Common myeloid progenitor, CD34-positive (primary cell): ENCODE measurements at regions not wholly inside any gene's neighbourhood (a gene's known extent, or its start where the extent isn't known, plus 50 kb on each side); places are given as distances from the start of the nearest gene placed in this dataset.

ENCODE experiments used
- CTCF ChIA-PET: fragments of 350-600 bp; sonication (Branson Sonifier 250); formaldehyde crosslinking; loops from one replicate; lab custom pipeline; 2021; ENCODE audit warnings: antibody characterized with exemption; lab: Charles Lee
- POLR2A ChIA-PET: fragments of 350-600 bp; sonication (Branson Sonifier 250); formaldehyde crosslinking; loops from one replicate; lab custom pipeline; 2021; ENCODE audit warnings: antibody characterized with exemption; lab: Charles Lee
- DNase-seq, 3 donors: peaks; one replicate each; pipeline versions ENCODE4 v3.0.0 to v3.0.0-alpha.2; 2013
- H3K27ac ChIP-seq, 2 experiments: 1 replicate in 1 of 2; 2 replicates in 1 of 2; pipeline ENCODE4 v1.7.0; 2013; ENCODE audit warnings: inconsistent platforms in 2 of 2, low read length in 2 of 2, mild to moderate bottlenecking in 2 of 2, low read depth in 1 of 2, moderate library complexity in 1 of 2; ENCODE audit not compliant: severe bottlenecking in 2 of 2, insufficient read depth in 1 of 2, poor library complexity in 1 of 2
- H3K27me3 ChIP-seq, 5 experiments: replicated peaks in 2 of 5; 1 replicate in 3 of 5; 2 replicates in 2 of 5; pipeline versions ENCODE4 v1.6.1 to v1.7.0; 2013; ENCODE audit warnings: low read length in 4 of 5, mild to moderate bottlenecking in 2 of 5, moderate library complexity in 2 of 5, inconsistent platforms in 1 of 5; ENCODE audit not compliant: insufficient read depth in 5 of 5, control insufficient read depth in 4 of 5
- H3K36me3 ChIP-seq, 4 experiments: 1 replicate in 2 of 4; 2 replicates in 2 of 4; pipeline versions ENCODE4 v1.6.1 to v1.7.0; 2013; ENCODE audit warnings: low read length in 3 of 4, control low read depth in 1 of 4, mild to moderate bottlenecking in 1 of 4; ENCODE audit not compliant: control insufficient read depth in 4 of 4, insufficient read depth in 4 of 4
- H3K4me1 ChIP-seq, 4 experiments: 1 replicate in 3 of 4; 2 replicates in 1 of 4; pipeline versions ENCODE4 v1.6.1 to v1.7.1; 2013; ENCODE audit warnings: low read length in 3 of 4, mild to moderate bottlenecking in 3 of 4, control low read depth in 1 of 4, inconsistent platforms in 1 of 4, moderate library complexity in 1 of 4; ENCODE audit not compliant: control insufficient read depth in 4 of 4, insufficient read depth in 4 of 4; ENCODE audit errors: control extremely low read depth in 1 of 4
- H3K4me3 ChIP-seq, 7 experiments: 1 replicate in 4 of 7; 2 replicates in 3 of 7; pipeline versions ENCODE4 v1.5.1 to v1.7.0; 2013; ENCODE audit warnings: mild to moderate bottlenecking in 7 of 7, low read length in 6 of 7, moderate library complexity in 6 of 7, inconsistent platforms in 2 of 7, low read depth in 2 of 7, control low read depth in 1 of 7; ENCODE audit not compliant: insufficient read depth in 4 of 7, control insufficient read depth in 1 of 7; ENCODE audit errors: extremely low read depth in 1 of 7
- H3K9me3 ChIP-seq, 5 experiments: 1 replicate in 4 of 5; 2 replicates in 1 of 5; pipeline versions ENCODE4 v1.6.1 to v1.7.1; 2013; ENCODE audit warnings: low read length in 4 of 5, mild to moderate bottlenecking in 2 of 5, inconsistent platforms in 1 of 5, low read depth in 1 of 5, moderate library complexity in 1 of 5; ENCODE audit not compliant: control insufficient read depth in 4 of 5, insufficient read depth in 2 of 5; ENCODE audit errors: control extremely low read depth in 1 of 5
- WGBS: methylation state at CpG from one replicate; pipeline ENCODE4 v1.1.5; 2013; ENCODE audit not compliant: insufficient coverage; 5-methylcytosine and 5-hydroxymethylcytosine counted together

DNA sequence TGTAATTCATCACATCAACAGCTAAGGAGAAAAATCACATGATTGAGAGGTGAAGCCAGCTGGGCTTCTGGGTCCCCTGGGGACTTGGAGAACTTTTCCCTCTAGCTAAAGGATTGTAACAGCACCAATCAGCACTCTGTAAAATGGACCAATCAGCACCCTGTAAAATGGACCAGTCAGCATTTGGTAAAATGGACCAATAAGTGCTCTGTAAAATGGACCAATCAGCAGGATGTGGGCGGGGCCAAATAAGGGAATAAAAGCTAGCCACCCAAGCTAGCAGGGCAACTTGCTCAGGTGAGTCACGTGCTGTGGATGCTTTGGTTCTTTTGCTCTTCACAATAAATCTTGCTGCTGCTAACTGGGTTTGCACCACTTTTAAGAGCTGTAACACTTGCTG, 1248.3 kb downstream of the PCDH18 start:
- WGBS, result 85% methylated on average over 2 of the region's 2 CpGs
- H3K4me3 ChIP-seq, result no peak overlapping the region
- no peaks in the 10 kb centered on the region for H3K36me3 ChIP-seq
- ChIA-PET POLR2A (no interaction called here), CTCF (no interaction called here)
- H3K4me1 ChIP-seq, result no peaks in the 10 kb centered on the region
- no peak overlapping the region for H3K27ac ChIP-seq
- H3K9me3 ChIP-seq, result no peaks in the 10 kb centered on the region
- DNase-seq, result no peak
- H3K27me3 ChIP-seq, result no peaks in the 10 kb centered on the region

DNA sequence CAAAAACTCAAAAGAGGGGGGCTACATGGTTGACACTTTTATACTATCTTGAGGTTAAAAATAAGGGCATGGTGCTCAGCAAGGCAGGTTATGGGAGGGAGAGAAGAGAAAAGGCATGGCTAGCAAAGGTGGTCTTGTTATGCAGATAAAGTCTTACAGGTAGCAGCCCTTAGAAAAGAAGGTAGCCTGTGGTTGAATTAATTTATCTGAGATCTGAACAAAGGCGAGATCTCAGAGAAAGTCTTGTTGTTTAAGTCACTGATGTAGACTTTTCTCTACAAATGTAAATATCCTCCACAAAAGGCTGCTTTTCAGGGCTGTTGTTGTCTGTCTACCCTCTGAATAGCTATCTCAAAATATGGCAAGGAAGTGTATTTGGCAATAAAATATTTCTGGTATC, 1250.4 kb downstream of the PCDH18 start:
- no peaks in the 10 kb centered on the region for H3K9me3 ChIP-seq
- no peaks in the 10 kb centered on the region for H3K36me3 ChIP-seq
- ChIA-PET CTCF (no interaction called here), POLR2A (no interaction called here)
- H3K4me1 ChIP-seq, result no peaks in the 10 kb centered on the region
- DNase-seq, result no peak
- no peak overlapping the region for H3K27ac ChIP-seq
- H3K4me3 ChIP-seq, result no peak overlapping the region
- no peaks in the 10 kb centered on the region for H3K27me3 ChIP-seq
- WGBS, result no CpG with 5 or more reads among the region's 1 CpG

DNA sequence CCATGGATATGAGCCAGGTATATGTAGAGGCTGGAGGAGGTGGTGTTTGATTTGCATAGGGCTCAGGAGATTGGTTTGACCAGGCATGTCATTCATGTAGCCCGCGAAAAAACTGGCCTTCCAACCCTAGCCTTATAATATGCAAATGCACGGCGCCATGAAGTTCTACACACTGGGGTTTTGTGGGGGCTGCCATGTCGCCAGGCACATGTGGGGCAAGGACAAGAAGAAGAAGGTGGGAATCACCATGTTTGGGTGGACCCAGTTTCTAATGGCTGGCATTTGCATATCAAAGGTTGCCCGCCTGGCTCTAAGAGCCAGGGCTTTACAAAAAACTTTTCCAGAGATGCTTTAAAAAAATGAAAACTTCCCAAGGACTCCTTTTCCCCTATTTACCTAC, 1251.0 kb downstream of the PCDH18 start:
- no peak overlapping the region for H3K27ac ChIP-seq
- no peaks in the 10 kb centered on the region for H3K4me1 ChIP-seq
- H3K36me3 ChIP-seq, result no peaks in the 10 kb centered on the region
- no peak overlapping the region for H3K4me3 ChIP-seq
- no peaks in the 10 kb centered on the region for H3K27me3 ChIP-seq
- 80% methylated on average over 6 of the region's 6 CpGs for WGBS
- no peaks in the 10 kb centered on the region for H3K9me3 ChIP-seq
- no peak for DNase-seq
- POLR2A ChIA-PET, result no interaction called here
- CTCF ChIA-PET, result no interaction called here

DNA sequence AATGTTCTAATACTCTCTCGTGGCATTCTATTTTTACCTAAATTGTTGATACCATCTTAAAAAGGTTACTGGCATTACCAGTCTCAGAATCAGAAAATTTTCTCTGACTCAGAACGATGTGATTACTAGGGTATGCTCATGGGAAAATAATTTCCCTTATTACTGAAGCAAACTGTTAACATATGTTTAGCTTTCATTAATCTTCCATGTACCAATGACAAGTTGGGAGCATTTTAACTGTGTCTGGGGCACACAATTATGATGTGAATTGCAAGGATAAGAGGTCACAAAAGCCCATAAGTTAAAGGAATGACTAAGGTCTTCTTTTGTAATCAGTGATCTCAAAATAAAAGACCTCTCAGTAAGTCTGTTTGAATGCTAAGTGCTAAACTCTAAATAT, 1254.6 kb downstream of the PCDH18 start:
- DNase-seq, result no peak
- Histone ChIP-seq H3K4me3 (no peak overlapping the region), H3K27me3 (no peaks in the 10 kb centered on the region), H3K4me1 (no peaks in the 10 kb centered on the region), H3K9me3 (no peaks in the 10 kb centered on the region), H3K36me3 (no peaks in the 10 kb centered on the region), H3K27ac (no peak overlapping the region)
- POLR2A ChIA-PET, result no interaction called here
- CTCF ChIA-PET, result no interaction called here
- no CpG with 5 or more reads among the region's 2 CpGs for WGBS

DNA sequence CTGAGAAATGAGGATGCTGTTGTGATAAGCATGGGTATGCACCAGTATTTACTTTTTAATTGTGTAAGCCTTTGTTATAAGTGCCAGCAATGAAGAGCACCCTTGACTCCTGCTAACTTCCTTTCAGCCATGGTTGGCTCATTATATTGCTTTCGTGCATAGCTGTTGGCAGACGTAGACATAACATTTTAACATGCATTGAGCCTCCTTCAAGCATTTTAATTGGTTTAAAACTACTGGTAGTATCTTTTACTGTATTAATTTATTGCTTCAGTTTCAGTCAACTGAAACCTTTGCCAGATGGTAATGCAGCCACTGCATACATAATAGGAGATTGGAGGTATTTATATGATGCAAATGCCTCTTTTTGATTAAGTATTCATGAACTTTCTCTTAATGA, 1285.4 kb downstream of the PCDH18 start:
- ChIA-PET POLR2A (interaction anchor here (0.6 kb wide), 1 partner anchor 609 kb away, joined by 3 read pairs; no protein-coding TSS in a partner anchor), CTCF (no interaction called here)
- DNase-seq, result no peak

DNA sequence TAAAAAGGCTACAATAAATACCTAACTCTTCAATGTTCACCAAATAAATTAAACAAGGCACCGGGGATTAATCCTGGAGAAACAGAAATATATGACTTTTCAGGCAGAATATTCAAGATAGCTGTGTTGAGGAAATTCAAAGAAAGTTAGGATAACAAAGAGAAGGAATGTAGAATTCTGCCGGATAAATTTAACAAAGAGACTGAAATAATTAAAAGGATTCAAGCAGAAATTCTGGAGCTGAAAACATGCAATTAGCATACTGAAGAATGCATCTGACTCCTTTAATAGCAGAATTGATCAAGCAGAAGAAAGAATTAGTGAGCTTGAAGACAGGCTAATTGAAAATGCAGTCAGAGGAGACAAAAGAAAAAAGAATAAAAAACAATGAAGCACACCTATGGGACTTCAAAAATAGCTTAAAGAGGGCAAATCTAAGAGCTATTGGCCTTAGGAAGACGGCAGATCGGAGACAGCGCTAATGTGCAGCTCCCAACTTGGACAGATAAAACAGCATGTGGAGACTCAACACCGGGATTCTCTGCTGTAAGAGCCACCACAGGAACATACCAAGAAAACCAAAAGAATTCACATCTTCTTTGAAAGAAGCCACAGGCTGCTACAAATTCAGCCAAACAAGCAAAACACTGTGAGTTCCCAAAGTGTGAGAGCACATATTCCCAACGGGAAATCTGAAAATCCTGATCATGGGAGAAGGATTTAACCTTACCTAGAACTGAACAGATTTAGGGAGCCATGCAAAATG, 1290.9 kb downstream of the PCDH18 start:
- Histone ChIP-seq H3K27ac (no peak overlapping the region), H3K4me3 (no peak overlapping the region), H3K27me3 (no peaks in the 10 kb centered on the region), H3K9me3 (peaks cover 0 to 7% (median 0%) of the 10 kb centered on the region in 5 experiments), H3K36me3 (no peaks in the 10 kb centered on the region), H3K4me1 (no peaks in the 10 kb centered on the region)
- CTCF ChIA-PET, result no interaction called here
- 96% methylated on average over 6 of the region's 7 CpGs for WGBS
- POLR2A ChIA-PET, result no interaction called here
- no peak for DNase-seq

More for the DNA sequence above, 1285.4 kb downstream of the PCDH18 start:
- Histone ChIP-seq H3K27me3 (no peaks in the 10 kb centered on the region), H3K4me1 (no peaks in the 10 kb centered on the region), H3K27ac (no peak overlapping the region), H3K36me3 (no peaks in the 10 kb centered on the region), H3K9me3 (no peaks in the 10 kb centered on the region), H3K4me3 (no peak overlapping the region)
- no CpG with 5 or more reads among the region's 2 CpGs for WGBS

DNA sequence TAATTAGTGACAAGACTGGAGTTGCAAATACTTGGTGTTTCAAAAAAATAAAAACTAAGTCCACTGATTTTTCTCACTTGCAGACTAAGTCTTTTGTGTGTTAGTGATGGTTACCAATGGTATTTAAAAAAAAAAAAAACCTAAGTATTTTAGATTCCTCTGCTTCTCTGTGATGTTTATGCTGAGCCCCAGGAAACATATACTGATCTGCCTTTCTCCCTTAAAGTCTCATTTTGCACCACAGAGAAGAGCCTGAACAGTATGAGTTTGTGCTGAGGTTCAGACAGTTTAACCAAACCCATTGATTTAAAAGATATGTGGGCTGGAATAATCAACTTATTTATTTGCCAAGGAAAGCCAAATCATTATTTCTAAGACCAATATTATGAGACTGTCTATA, 1305.0 kb downstream of the PCDH18 start:
- H3K27me3 ChIP-seq, result no peaks in the 10 kb centered on the region
- H3K9me3 ChIP-seq, result no peaks in the 10 kb centered on the region
- ChIA-PET POLR2A (no interaction called here), CTCF (no interaction called here)
- H3K27ac ChIP-seq, result no peak overlapping the region
- H3K36me3 ChIP-seq, result no peaks in the 10 kb centered on the region
- no peaks in the 10 kb centered on the region for H3K4me1 ChIP-seq
- H3K4me3 ChIP-seq, result no peak overlapping the region
- no peak for DNase-seq
